ENCODE measurements at regions not wholly inside any gene's neighbourhood (a gene's known extent, or its start where the extent isn't known, plus 50 kb on each side); places are given as distances from the start of the nearest gene placed in this dataset.

DNA sequence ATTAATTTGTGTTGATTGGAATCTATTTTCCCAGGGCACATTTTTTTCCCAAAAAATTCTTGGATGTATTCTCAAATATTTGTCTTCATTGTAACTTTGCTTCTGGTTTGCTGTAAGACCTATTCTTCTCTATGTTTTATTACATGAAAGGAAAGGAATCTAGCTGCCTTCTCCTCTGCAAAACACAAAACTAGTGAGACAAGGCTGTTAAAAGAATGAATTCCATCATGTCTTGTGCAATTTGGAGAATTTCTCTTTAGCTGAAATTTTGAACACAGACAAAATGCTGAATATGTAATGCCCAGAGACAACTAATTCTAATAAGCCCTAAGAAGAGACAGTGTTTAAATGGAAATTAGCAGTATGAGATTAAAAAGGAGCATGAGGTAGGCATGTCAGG is 275.9 kb downstream of the CDH20 start:
- DNase-seq = no peak

DNA sequence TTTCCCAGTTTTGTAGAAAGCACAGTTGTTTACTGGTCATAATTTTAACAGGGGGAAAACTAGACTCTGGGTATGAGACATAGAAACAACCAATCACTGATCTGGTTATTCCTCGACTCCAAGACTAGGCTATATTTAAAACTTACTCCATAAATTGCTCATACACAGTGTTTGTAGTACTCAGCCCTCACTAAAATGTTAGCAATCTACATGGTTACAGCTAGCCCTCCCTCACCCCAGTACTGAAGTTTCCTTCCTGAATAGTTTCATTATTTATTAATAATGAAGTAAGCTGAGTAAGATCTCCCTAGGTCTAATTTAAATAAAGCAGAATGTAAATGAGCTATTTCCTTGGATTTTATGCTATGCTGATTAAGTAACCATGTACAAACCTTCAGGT is 275.1 kb downstream of the CDH20 start:
- DNase-seq = no peak

DNA sequence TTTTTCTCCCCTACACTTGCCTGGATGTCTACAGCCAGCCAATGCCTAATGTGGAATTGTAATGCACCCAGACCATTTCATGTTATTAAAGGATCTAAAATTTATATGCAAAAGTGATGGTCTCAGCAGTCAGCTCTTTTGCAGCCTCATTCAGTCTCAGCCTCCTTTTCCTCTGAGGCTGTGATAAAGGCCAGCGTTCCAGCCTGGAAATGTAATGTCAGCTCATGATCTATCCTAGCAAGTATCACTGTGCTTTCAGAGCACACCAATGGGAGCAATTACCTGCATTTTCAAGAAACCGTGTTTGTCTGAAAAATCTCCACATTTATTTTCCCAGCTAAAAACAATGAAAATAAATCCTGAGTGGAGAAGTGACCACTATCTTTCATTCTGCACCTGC is 274.6 kb downstream of the CDH20 start:
- DNase-seq = no peak

DNA sequence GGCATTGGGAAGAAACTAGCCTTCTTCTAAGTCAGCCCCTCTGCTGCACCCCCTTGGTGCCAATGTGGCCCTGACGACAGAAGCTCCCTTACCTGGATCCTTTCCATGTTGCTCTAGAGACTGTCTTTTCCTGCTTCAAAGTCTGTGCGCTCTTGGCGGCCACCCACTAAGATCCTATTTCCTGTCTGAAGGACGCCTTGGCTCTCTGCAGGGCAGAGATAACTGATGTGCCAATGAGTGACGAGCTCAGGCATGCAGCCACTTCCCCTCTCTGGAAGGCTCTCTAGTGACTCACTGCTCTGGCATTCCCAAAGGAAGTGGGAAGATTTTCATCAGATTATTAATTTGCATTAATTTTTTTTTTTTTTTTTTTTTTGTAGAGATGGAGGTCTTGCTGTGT is 273.5 kb downstream of the CDH20 start:
- DNase-seq = no peak

DNA sequence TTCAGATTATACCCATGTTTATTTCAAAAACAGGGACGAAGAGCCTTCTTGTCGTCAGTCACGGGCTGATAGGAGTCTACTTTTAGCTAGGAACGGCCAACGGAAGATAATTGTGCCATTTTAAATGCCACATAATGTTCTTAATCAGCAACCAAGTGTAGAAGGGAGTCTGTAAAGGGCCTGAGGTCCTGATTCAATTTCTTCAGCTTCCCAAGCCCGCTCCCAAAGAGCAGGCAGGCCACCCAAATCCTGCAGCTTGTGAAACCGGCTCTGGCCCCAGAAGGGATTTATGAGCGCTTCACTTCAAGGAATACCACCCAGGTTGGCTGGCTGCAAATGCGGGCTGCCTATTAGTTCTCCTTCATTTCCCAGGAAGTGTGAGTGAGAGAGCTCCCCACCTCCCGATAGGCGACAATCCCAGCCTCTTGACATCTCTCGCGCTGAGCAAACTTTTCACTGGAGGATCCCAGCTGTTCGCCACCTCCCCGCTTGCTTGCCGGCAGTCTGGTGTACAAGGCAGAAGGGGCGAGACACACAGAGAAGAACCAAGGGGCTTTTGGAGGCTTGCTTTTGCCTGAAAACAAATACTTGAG is 272.9 kb downstream of the CDH20 start:
- DNase-seq = no peak

DNA sequence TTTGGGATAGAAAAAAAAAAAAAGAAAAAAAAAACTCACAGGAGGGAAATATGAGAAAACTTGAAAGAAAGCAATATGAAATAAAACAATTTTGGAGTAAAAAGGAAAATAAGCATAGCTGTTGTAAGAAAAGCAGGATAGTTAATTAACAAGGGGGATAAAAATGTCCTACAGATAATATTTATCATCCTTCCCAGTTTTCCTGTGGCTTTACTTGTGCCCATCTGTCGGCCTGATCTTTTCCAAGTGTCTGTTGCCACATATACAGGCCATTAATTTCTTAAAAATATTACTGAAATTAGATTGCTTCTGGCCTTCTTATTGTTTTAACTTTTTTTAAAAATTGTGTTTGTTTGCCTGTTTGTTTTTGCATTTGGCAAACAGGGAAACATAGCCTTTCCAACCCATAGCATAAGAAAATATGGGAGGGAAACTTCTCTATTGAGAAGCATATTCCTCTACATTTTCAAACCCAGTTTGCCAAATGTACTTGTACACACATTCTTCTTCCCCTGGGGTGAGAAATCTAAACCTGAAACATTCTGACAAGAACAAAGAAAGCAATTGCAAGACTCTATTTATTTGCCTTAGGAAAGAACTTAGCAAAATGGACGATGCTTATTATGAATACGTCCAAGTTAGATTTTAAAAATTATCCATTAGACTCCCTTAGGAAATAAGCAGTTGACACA is 272.3 kb downstream of the CDH20 start:
- DNase-seq = no peak

Measured in stimulated activated CD4-positive, alpha-beta T cell treated with anti-CD3 and anti-CD28 coated beads, Interleukin-15, amount 100 ng/mL, for 24 hours (primary cell).